Smooth muscle cell (in vitro differentiated cells): ENCODE measurements at regions not wholly inside any gene's neighbourhood (a gene's known extent, or its start where the extent isn't known, plus 50 kb on each side); places are given as distances from the start of the nearest gene placed in this dataset.

Experiments
- DNase-seq: peaks from one replicate; lab custom pipeline; 2025; ENCODE audit not compliant: unreplicated experiment; lab: John Stamatoyannopoulos, UW
- H2AFZ ChIP-seq: fragments of 200-600 bp; sonication (generic); 2 replicates; pipeline ENCODE4 v1.6.0; 2016; ENCODE audit warnings: antibody characterized with exemption, low read depth, mild to moderate bottlenecking
- H3F3A ChIP-seq: fragments of 200-600 bp; sonication (generic); 2 replicates; pipeline ENCODE4 v1.6.0; 2017; ENCODE audit warnings: antibody characterized with exemption, low read depth
- H3K27ac ChIP-seq: fragments of 200-600 bp; sonication (generic); 2 replicates; pipeline ENCODE4 v1.5.1; 2016; ENCODE audit warnings: low read depth, mild to moderate bottlenecking
- H3K27me3 ChIP-seq: fragments of 200-600 bp; sonication (generic); 2 replicates; pipeline ENCODE4 v1.6.1; 2016; ENCODE audit warnings: low read depth, mild to moderate bottlenecking
- H3K36me3 ChIP-seq: fragments of 200-600 bp; sonication (generic); 2 replicates; pipeline ENCODE4 v1.5.1; 2016; ENCODE audit warnings: low read depth
- H3K4me1 ChIP-seq: fragments of 200-600 bp; sonication (generic); 2 replicates; pipeline ENCODE4 v1.5.1; 2016; ENCODE audit warnings: low read depth
- H3K4me2 ChIP-seq: fragments of 200-600 bp; sonication (generic); 2 replicates; pipeline ENCODE4 v1.6.0; 2016; ENCODE audit warnings: mild to moderate bottlenecking
- H3K4me3 ChIP-seq: fragments of 200-600 bp; sonication (generic); 2 replicates; pipeline ENCODE4 v1.5.1; 2016; ENCODE audit warnings: mild to moderate bottlenecking
- H3K79me2 ChIP-seq: fragments of 200-600 bp; sonication (generic); 2 replicates; pipeline ENCODE4 v1.6.0; 2016; ENCODE audit warnings: low read depth, mild to moderate bottlenecking
- H3K9ac ChIP-seq: fragments of 200-600 bp; sonication (generic); 2 replicates; pipeline ENCODE4 v1.6.0; 2016; ENCODE audit warnings: low read depth
- H3K9me3 ChIP-seq: fragments of 200-600 bp; sonication (generic); replicated peaks from 2 replicates; pipeline ENCODE4 v1.5.1; 2016; ENCODE audit warnings: low read depth
- H4K20me1 ChIP-seq: fragments of 200-600 bp; sonication (generic); 2 replicates; pipeline ENCODE4 v1.6.0; 2016; ENCODE audit warnings: low read depth
- WGBS: methylation state at CpG from one replicate; pipeline ENCODE4 v1.1.7; 2016; ENCODE audit warnings: low lambda C conversion rate; 5-methylcytosine and 5-hydroxymethylcytosine counted together
- TF ChIP-seq, protein P1 (sequence below): fragments of 200-600 bp; sonication (generic); IDR thresholded peaks from 2 replicates; pipeline ENCODE4 v1.5.1; 2017; ENCODE audit warnings: borderline replicate concordance, mild to moderate bottlenecking, antibody characterized with exemption; ENCODE audit not compliant: insufficient read depth, poor library complexity, severe bottlenecking

GRCh38 chr13:111403266-111403665 is 82.8 kb downstream of the TEX29 start:
- no peak for DNase-seq
- WGBS = 92% methylated on average over 10 of the region's 10 CpGs

DNA sequence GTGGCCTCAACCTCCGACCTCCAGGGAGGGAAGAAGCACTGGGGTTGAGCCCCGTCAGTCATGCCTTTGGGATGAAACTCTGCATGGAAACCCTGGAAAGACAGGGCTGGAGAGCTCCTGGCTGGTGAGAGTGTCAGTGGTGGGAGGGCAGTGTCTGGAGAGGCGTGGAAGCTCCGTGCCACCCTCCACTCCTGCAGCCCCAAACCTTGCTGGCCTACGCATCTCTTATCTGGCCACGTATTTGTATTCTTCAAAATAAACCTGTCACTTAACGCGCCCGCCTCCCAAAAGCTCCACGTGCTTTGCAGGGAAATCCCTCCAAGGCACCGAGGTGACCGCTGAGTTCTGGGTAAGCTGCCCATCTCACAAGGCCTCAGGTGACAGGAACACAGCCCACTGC is 84.3 kb downstream of the TEX29 start:
- 86% methylated on average over 12 of the region's 12 CpGs for WGBS
- H3K27me3 ChIP-seq = peaks cover 18% of the 10 kb centered on the region
- TF ChIP-seq, protein P1, sequence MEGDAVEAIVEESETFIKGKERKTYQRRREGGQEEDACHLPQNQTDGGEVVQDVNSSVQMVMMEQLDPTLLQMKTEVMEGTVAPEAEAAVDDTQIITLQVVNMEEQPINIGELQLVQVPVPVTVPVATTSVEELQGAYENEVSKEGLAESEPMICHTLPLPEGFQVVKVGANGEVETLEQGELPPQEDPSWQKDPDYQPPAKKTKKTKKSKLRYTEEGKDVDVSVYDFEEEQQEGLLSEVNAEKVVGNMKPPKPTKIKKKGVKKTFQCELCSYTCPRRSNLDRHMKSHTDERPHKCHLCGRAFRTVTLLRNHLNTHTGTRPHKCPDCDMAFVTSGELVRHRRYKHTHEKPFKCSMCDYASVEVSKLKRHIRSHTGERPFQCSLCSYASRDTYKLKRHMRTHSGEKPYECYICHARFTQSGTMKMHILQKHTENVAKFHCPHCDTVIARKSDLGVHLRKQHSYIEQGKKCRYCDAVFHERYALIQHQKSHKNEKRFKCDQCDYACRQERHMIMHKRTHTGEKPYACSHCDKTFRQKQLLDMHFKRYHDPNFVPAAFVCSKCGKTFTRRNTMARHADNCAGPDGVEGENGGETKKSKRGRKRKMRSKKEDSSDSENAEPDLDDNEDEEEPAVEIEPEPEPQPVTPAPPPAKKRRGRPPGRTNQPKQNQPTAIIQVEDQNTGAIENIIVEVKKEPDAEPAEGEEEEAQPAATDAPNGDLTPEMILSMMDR = no peak
- H3K36me3 ChIP-seq = no peaks in the 10 kb centered on the region
- no peaks in the 10 kb centered on the region for H3K9me3 ChIP-seq
- H3K79me2 ChIP-seq = no peaks in the 10 kb centered on the region
- H3F3A ChIP-seq = no peaks in the 10 kb centered on the region
- H3K4me3 ChIP-seq = no peak overlapping the region
- H3K4me1 ChIP-seq = no peaks in the 10 kb centered on the region
- H3K9ac ChIP-seq = no peak overlapping the region
- no peak overlapping the region for H3K4me2 ChIP-seq
- H4K20me1 ChIP-seq = no peaks in the 10 kb centered on the region
- DNase-seq = no peak
- H2AFZ ChIP-seq = no peak overlapping the region
- H3K27ac ChIP-seq = no peak overlapping the region

More at GRCh38 chr13:111403266-111403665, 82.8 kb downstream of the TEX29 start:
- Histone ChIP-seq H3K9ac (no peak overlapping the region), H3K79me2 (no peaks in the 10 kb centered on the region), H3K27ac (no peak overlapping the region), H2AFZ (no peak overlapping the region), H3F3A (no peaks in the 10 kb centered on the region), H3K36me3 (no peaks in the 10 kb centered on the region), H3K9me3 (no peaks in the 10 kb centered on the region), H3K4me2 (no peak overlapping the region), H3K4me1 (no peaks in the 10 kb centered on the region), H4K20me1 (no peaks in the 10 kb centered on the region), H3K27me3 (peaks cover 18% of the 10 kb centered on the region), H3K4me3 (no peak overlapping the region)
- TF ChIP-seq, protein P1 = no peak

GRCh38 chr13:111406636-111407035 is 86.2 kb downstream of the TEX29 start:
- no peaks in the 10 kb centered on the region for H3K79me2 ChIP-seq
- no peak overlapping the region for H3K9ac ChIP-seq
- no peaks in the 10 kb centered on the region for H3K4me1 ChIP-seq
- peaks cover 23% of the 10 kb centered on the region for H3K27me3 ChIP-seq
- H3K4me3 ChIP-seq = no peak overlapping the region
- no peak for DNase-seq
- WGBS = 76% methylated on average over 3 of the region's 3 CpGs
- H3K9me3 ChIP-seq = no peaks in the 10 kb centered on the region
- TF ChIP-seq, protein P1 = no peak
- H3K4me2 ChIP-seq = no peak overlapping the region
- no peak overlapping the region for H2AFZ ChIP-seq
- no peaks in the 10 kb centered on the region for H4K20me1 ChIP-seq
- H3K36me3 ChIP-seq = no peaks in the 10 kb centered on the region
- no peaks in the 10 kb centered on the region for H3F3A ChIP-seq
- no peak overlapping the region for H3K27ac ChIP-seq

GRCh38 chr13:111407381-111408131 is 87.1 kb downstream of the TEX29 start:
- H3K9ac ChIP-seq = no peak overlapping the region
- H3K9me3 ChIP-seq = no peaks in the 10 kb centered on the region
- no peak overlapping the region for H3K27ac ChIP-seq
- H3K4me3 ChIP-seq = no peak overlapping the region
- H3K4me2 ChIP-seq = no peak overlapping the region
- no peaks in the 10 kb centered on the region for H3K79me2 ChIP-seq
- 87% methylated on average over 22 of the region's 23 CpGs for WGBS
- DNase-seq = no peak
- H3K27me3 ChIP-seq = peaks cover 24% of the 10 kb centered on the region
- TF ChIP-seq, protein P1 = no peak
- H3K4me1 ChIP-seq = no peaks in the 10 kb centered on the region
- H3F3A ChIP-seq = no peaks in the 10 kb centered on the region
- no peaks in the 10 kb centered on the region for H3K36me3 ChIP-seq
- H2AFZ ChIP-seq = no peak overlapping the region
- no peaks in the 10 kb centered on the region for H4K20me1 ChIP-seq
